RWPE2 (cell line): ENCODE measurements at regions not wholly inside any gene's neighbourhood (a gene's known extent, or its start where the extent isn't known, plus 50 kb on each side); places are given as distances from the start of the nearest gene placed in this dataset.

Experiments used
- ATAC-seq: fragments of 200-7000 bp; cut with Tn5 transposase; 3 replicates; pipeline ENCODE4 v1.9.1; 2021; ENCODE audit warnings: low read depth
- DNase-seq: peaks from one replicate; pipeline ENCODE4 v3.0.0-alpha.2; 2020; ENCODE audit warnings: low spot score
- H3K27ac ChIP-seq: fragments of 450-650 bp; 2 replicates; pipeline ENCODE4 v1.5.1; 2017; ENCODE audit warnings: mild to moderate bottlenecking; ENCODE audit not compliant: poor library complexity, severe bottlenecking
- H3K27me3 ChIP-seq: fragments of 250-450 bp; sonication (Bioruptor Pico); 2 replicates; pipeline ENCODE4 v1.5.1; 2021; ENCODE audit warnings: mild to moderate bottlenecking, moderate library complexity; ENCODE audit not compliant: insufficient read depth, poor library complexity, severe bottlenecking
- H3K36me3 ChIP-seq: fragments of 250-450 bp; sonication (Bioruptor Pico); 2 replicates; pipeline ENCODE4 v1.5.1; 2020; ENCODE audit warnings: low read depth, mild to moderate bottlenecking, moderate library complexity
- H3K4me1 ChIP-seq: fragments of 250-450 bp; sonication (Bioruptor Pico); 2 replicates; pipeline ENCODE4 v1.5.1; 2021; ENCODE audit warnings: mild to moderate bottlenecking, moderate library complexity; ENCODE audit not compliant: insufficient read depth, poor library complexity, severe bottlenecking
- H3K4me3 ChIP-seq: fragments of 250-450 bp; sonication (Bioruptor Pico); 2 replicates; pipeline ENCODE4 v1.5.1; 2021; ENCODE audit warnings: mild to moderate bottlenecking, moderate library complexity; ENCODE audit not compliant: severe bottlenecking
- H3K9me3 ChIP-seq: fragments of 250-450 bp; sonication (Bioruptor Pico); 2 replicates; pipeline ENCODE4 v1.5.1; 2021; ENCODE audit warnings: mild to moderate bottlenecking, moderate library complexity; ENCODE audit not compliant: severe bottlenecking
- TF ChIP-seq, protein P1 (sequence below): fragments of 450-650 bp; IDR thresholded peaks from one replicate; pipeline ENCODE4 v1.5.1; 2017; ENCODE audit warnings: mild to moderate bottlenecking, moderate library complexity; ENCODE audit not compliant: poor library complexity, severe bottlenecking

DNA sequence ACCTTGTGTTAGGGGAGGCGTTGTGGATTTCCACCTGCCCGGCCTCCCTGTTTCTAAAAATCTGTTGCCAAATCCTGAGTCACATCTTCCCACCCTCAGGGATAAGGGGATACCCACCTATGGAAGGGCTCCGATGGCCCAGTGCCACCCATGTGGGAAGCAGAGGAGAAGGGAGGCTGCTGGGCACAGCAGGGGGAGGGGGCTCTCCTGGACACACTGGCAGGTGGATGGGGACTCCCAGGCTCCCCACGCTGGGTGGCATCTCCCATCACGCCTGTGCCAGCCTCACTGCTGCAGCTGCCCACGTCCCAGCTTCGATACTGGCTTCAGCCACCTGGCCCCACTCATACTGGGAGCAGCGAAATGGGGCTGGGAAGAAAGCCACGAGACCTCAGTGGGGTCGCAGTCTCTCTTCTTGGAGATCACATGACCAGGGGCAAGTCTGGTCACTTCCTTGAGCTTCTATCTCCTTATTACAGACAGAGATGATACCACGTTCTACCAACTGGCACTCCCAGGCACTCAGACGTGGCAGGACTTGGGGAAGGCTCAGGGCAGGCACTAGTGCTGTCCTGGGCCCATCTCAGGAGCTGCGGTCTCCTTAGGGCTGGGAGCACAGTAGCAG is 72.2 kb downstream of the PITPNM2 start:
- ATAC-seq, result no peak
- no peak overlapping the region for H3K27ac ChIP-seq

DNA sequence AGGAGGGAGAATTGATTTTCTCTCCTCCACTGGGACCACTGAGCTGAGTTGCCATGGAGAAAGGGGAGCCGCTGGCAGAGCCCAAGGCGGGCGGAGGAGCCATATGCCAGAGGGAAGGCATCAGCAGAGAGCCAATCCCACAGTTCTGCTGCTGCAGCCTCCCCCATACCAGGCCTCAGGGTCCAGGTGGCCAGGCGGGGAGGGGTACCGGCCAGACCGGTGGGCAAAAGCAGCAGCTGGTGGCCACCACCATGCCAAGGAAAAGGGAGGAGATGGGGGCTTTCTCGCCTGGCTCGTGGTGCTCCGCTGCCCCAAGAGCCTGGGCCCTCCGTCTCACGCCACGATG is 72.8 kb downstream of the PITPNM2 start:
- TF ChIP-seq, protein P1, sequence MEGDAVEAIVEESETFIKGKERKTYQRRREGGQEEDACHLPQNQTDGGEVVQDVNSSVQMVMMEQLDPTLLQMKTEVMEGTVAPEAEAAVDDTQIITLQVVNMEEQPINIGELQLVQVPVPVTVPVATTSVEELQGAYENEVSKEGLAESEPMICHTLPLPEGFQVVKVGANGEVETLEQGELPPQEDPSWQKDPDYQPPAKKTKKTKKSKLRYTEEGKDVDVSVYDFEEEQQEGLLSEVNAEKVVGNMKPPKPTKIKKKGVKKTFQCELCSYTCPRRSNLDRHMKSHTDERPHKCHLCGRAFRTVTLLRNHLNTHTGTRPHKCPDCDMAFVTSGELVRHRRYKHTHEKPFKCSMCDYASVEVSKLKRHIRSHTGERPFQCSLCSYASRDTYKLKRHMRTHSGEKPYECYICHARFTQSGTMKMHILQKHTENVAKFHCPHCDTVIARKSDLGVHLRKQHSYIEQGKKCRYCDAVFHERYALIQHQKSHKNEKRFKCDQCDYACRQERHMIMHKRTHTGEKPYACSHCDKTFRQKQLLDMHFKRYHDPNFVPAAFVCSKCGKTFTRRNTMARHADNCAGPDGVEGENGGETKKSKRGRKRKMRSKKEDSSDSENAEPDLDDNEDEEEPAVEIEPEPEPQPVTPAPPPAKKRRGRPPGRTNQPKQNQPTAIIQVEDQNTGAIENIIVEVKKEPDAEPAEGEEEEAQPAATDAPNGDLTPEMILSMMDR, result no peak
- Histone ChIP-seq H3K36me3 (no peaks in the 10 kb centered on the region), H3K27ac (no peak overlapping the region), H3K9me3 (no peaks in the 10 kb centered on the region), H3K27me3 (no peaks in the 10 kb centered on the region), H3K4me1 (peaks cover 19% of the 10 kb centered on the region), H3K4me3 (no peak overlapping the region)
- DNase-seq, result no peak
- no peak for ATAC-seq

More for the DNA sequence above, 72.2 kb downstream of the PITPNM2 start:
- TF ChIP-seq, protein P1, result no peak
- H3K27me3 ChIP-seq, result no peaks in the 10 kb centered on the region
- H3K36me3 ChIP-seq, result no peaks in the 10 kb centered on the region
- peaks cover 19% of the 10 kb centered on the region for H3K4me1 ChIP-seq
- H3K9me3 ChIP-seq, result no peaks in the 10 kb centered on the region
- DNase-seq, result no peak
- no peak overlapping the region for H3K4me3 ChIP-seq

DNA sequence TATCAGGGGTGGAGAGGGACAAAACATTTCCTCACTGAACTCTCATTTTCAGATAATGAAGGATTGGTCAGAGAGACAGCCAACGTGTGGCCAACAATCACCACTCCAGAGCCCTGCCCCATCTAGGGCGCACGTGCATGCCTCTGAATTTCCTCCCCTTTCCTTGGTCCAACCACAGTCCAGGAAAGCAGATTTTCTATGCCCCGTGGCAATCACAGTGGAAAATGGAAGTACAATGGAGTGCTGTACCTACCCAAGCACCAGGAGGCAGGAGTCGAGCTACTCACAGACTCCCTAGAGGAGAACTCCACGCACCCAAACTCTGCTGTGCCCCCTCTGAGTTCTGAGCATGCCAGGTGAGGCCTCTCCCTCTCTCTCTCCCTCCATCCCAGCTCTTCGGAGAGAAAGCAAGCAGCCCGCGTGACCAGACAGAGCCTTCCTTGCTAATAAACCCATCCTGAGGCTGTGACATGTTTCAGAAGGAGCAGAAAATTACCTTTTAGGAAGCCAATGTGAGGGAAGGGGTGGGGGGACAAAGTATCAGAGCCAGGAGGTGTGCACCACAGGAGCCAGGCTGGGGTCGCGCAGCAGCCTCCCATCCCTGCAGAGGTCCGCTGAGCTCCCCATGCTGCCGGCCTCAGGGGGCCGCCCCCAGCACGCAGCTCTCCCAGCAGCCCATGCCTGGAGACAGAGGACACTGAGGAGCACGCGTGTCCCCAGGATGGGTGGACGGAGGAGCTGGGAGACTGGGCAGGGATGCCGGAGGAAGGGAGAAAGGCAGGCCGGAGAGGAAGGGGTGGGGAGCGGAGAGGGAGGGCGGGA is 73.4 kb downstream of the PITPNM2 start:
- H3K4me1 ChIP-seq, result peaks cover 15% of the 10 kb centered on the region
- no peaks in the 10 kb centered on the region for H3K36me3 ChIP-seq
- TF ChIP-seq, protein P1, result no peak
- H3K27me3 ChIP-seq, result no peaks in the 10 kb centered on the region
- H3K9me3 ChIP-seq, result no peaks in the 10 kb centered on the region
- no peak overlapping the region for H3K27ac ChIP-seq
- no peak for ATAC-seq
- DNase-seq, result no peak
- no peak overlapping the region for H3K4me3 ChIP-seq

DNA sequence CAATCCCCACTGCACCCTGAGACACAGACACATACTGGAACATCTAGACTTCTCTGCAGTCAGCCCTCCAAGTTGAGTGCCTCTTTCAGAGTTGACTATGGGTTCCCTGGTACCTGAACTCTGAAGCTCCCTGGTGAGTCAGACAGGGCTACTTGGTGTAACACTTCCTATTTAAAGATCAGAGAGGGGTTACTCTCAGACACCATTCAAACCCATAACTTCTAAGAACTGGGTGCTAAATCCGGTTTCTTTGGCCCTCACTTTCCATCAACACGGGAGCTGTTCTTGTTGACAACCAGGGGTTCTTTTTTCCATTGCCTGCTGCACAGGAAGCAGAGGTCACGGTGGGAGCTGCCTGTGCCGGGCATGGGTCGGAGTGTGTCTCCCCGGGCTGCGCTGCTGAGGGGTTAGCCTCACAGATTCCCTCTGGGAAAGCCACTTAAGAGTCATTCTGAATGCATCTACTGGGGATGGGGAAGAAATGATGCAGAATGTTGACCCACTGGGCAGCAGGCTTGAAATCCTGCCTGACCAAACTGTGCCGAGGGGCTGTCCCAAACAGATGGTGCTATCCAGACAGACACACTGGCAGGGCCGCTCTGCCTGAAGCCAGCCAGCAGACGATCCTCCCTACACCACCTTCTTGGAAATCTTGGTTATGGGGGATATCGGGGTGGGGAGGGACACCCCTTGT is 74.1 kb downstream of the PITPNM2 start:
- H3K27me3 ChIP-seq, result no peaks in the 10 kb centered on the region
- H3K27ac ChIP-seq, result no peak overlapping the region
- DNase-seq (no peak), ATAC-seq (peak; percentile 30; the same call in 1 of the 3 replicates)
- H3K4me3 ChIP-seq, result no peak overlapping the region
- H3K4me1 ChIP-seq, result peaks cover 15% of the 10 kb centered on the region
- no peaks in the 10 kb centered on the region for H3K36me3 ChIP-seq
- no peaks in the 10 kb centered on the region for H3K9me3 ChIP-seq
- TF ChIP-seq, protein P1, result no peak
